Inflammatory macrophage treated with lipopolysaccharide for 4 hours (primary cell): ENCODE measurements at regions not wholly inside any gene's neighbourhood (a gene's known extent, or its start where the extent isn't known, plus 50 kb on each side); places are given as distances from the start of the nearest gene placed in this dataset.
"Not testable (repeated sequence)": the region's sequence is repeated elsewhere in the genome, so short reads cannot be mapped to it uniquely, and the experiment has no call there.

Experiments
- DNase-seq: peaks from one replicate; pipeline ENCODE4 v3.0.0-alpha.2; 2020

GRCh38 chr20:60780388-60781025 is 471.6 kb upstream of the CDH4 start:
- DNase-seq = no peak

- DNase-seq = no peak
These were observed 469.0 kb upstream of the CDH4 start for GRCh38 chr20:60782959-60783625.

- DNase-seq = no peak
These were observed 466.8 kb upstream of the CDH4 start for GRCh38 chr20:60785301-60785700.

GRCh38 chr20:60785785-60786184 is 466.3 kb upstream of the CDH4 start:
- no peak for DNase-seq

- no peak for DNase-seq
These were observed 465.3 kb upstream of the CDH4 start for GRCh38 chr20:60786686-60787217.

- no peak for DNase-seq
These were observed 464.8 kb upstream of the CDH4 start for GRCh38 chr20:60787276-60787675.

- no peak for DNase-seq
These were observed 464.0 kb upstream of the CDH4 start for GRCh38 chr20:60788070-60788469.

- DNase-seq = no peak
These were observed 462.7 kb upstream of the CDH4 start for GRCh38 chr20:60789399-60789798.

GRCh38 chr20:60790339-60790738 is 461.7 kb upstream of the CDH4 start:
- not testable (repeated sequence) for DNase-seq

- DNase-seq = no peak
These were observed 460.2 kb upstream of the CDH4 start for GRCh38 chr20:60791823-60792222.

- no peak for DNase-seq
These were observed 459.1 kb upstream of the CDH4 start for GRCh38 chr20:60792941-60793340.

GRCh38 chr20:60794674-60795073 is 457.4 kb upstream of the CDH4 start:
- DNase-seq = no peak

GRCh38 chr20:60795651-60796050 is 456.4 kb upstream of the CDH4 start:
- DNase-seq = no peak

GRCh38 chr20:60800185-60800584 is 451.9 kb upstream of the CDH4 start:
- no peak for DNase-seq

- DNase-seq = no peak
These were observed 449.4 kb upstream of the CDH4 start for GRCh38 chr20:60802676-60803075.

GRCh38 chr20:60803335-60804055 is 448.6 kb upstream of the CDH4 start:
- no peak for DNase-seq

- DNase-seq = no peak
These were observed 447.7 kb upstream of the CDH4 start for GRCh38 chr20:60804240-60804917.

GRCh38 chr20:60804918-60805630 is 447.0 kb upstream of the CDH4 start:
- DNase-seq = no peak

- no peak for DNase-seq
These were observed 445.7 kb upstream of the CDH4 start for GRCh38 chr20:60806354-60806753.

- no peak for DNase-seq
These were observed 445.2 kb upstream of the CDH4 start for GRCh38 chr20:60806824-60807223.

- no peak for DNase-seq
These were observed 443.9 kb upstream of the CDH4 start for GRCh38 chr20:60808003-60808672.

GRCh38 chr20:60808701-60809100 is 443.4 kb upstream of the CDH4 start:
- DNase-seq = no peak
